ENCODE measurements at regions not wholly inside any gene's neighbourhood (a gene's known extent, or its start where the extent isn't known, plus 50 kb on each side); places are given as distances from the start of the nearest gene placed in this dataset.

DNA sequence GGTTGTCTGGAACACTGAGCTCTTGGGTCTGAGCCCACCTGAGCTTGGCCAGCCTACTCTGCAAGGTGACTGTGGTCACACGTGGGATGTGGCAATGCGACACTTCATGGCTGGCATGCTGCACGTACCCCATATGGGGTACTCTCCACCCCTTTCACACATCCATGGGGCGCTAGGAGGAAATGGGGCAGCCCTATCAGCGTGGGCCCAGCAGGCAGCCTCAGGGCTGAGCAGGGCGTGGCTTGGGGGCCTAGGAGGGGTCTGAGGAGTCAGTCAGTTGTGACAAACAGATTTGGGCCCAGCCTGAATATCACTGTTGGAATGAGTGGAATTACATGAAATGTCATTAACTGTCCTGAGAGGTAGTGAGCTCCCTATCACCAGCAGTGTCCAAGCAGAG lies 82.3 kb upstream of the LINGO1 start:
- Histone ChIP-seq H3K4me1 (no peaks in the 10 kb centered on the region), H3K9me3 (no peaks in the 10 kb centered on the region), H3K27ac (replicated peaks in 1 of 4) (no peak overlapping the region), H3K4me3 (no peak overlapping the region), H3K27me3 (peaks cover 0 to 34% (median 0%) of the 10 kb centered on the region in 4 donors), H3K36me3 (no peaks in the 10 kb centered on the region)
- no peak for DNase-seq (ENCODE audit: extremely low spot score)
- intact Hi-C loops (cut with DNase I) = no loop called here
- TF ChIP-seq POLR2AphosphoS5 (IDR thresholded peaks at IDR 0.05) (no peak), EP300 (IDR thresholded peaks at IDR 0.05) (no peak), POLR2A (IDR thresholded peaks at IDR 0.05; ENCODE audit: low read depth) (no peak)
- TF ChIP-seq, protein P1, sequence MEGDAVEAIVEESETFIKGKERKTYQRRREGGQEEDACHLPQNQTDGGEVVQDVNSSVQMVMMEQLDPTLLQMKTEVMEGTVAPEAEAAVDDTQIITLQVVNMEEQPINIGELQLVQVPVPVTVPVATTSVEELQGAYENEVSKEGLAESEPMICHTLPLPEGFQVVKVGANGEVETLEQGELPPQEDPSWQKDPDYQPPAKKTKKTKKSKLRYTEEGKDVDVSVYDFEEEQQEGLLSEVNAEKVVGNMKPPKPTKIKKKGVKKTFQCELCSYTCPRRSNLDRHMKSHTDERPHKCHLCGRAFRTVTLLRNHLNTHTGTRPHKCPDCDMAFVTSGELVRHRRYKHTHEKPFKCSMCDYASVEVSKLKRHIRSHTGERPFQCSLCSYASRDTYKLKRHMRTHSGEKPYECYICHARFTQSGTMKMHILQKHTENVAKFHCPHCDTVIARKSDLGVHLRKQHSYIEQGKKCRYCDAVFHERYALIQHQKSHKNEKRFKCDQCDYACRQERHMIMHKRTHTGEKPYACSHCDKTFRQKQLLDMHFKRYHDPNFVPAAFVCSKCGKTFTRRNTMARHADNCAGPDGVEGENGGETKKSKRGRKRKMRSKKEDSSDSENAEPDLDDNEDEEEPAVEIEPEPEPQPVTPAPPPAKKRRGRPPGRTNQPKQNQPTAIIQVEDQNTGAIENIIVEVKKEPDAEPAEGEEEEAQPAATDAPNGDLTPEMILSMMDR (IDR thresholded peaks at IDR 0.05) = no peak
- 51% methylated on average over 6 of the region's 6 CpGs for WGBS

DNA sequence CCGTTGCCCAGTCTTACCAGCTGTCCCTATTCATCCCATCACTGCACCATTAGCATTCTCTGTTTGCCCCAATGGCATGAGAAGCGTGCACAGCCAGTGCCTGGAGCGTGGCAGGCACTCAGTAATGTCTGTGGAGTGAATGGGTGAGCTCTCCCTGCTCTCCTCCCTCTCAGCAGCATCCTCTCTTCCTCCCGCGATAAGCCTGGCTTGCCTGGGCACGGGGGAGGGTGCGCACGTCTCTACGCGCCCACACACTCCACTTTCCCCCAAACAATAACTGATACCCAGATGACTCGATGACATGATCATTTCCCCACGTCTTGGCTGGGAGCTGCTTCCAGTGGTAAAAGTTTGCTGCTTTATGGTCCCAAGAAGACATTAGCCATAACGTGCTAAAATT lies 81.8 kb upstream of the LINGO1 start:
- no peaks in the 10 kb centered on the region for H3K9me3 ChIP-seq
- intact Hi-C loops (cut with DNase I) = no loop called here

DNA sequence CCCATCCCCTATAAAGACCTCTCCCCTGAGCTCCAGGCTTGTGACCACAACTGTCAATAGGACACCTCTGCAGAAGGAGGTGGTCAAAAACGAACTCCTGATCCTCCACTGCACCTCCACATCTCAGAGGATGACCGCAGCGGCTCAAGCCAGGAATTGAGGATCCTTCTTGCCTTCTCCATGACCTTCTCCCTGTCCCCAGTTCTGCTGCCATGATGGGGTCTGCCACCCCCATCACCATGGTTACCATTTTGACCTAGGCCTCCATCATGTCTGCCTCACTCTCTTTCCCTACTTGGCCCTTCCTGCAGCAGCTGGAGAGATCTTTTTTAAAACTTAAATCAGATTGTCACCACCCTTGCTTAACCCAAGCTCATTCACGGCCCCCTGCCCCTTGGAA lies 81.3 kb upstream of the LINGO1 start:
- Histone ChIP-seq H3K27me3 (peaks cover 0 to 34% (median 0%) of the 10 kb centered on the region in 4 donors), H3K36me3 (no peaks in the 10 kb centered on the region), H3K9me3 (no peaks in the 10 kb centered on the region), H3K27ac (replicated peaks in 1 of 4) (no peak overlapping the region), H3K4me1 (no peaks in the 10 kb centered on the region), H3K4me3 (no peak overlapping the region)
- 86% methylated on average over 4 of the region's 4 CpGs for WGBS
- no peak for DNase-seq (ENCODE audit: extremely low spot score)
- no peak for TF ChIP-seq EP300 (IDR thresholded peaks at IDR 0.05)
- no peak for TF ChIP-seq POLR2AphosphoS5 (IDR thresholded peaks at IDR 0.05)
- TF ChIP-seq, protein P1 (IDR thresholded peaks at IDR 0.05) = no peak
- no peak for TF ChIP-seq POLR2A (IDR thresholded peaks at IDR 0.05; ENCODE audit: low read depth)
- intact Hi-C loops (cut with DNase I) = no loop called here

More for the DNA sequence above, 81.8 kb upstream of the LINGO1 start:
- 75% methylated on average over 13 of the region's 13 CpGs for WGBS
- TF ChIP-seq EP300 (IDR thresholded peaks at IDR 0.05) = no peak
- TF ChIP-seq POLR2A (IDR thresholded peaks at IDR 0.05; ENCODE audit: low read depth) = no peak
- no peak overlapping the region for H3K4me3 ChIP-seq
- peaks cover 0 to 34% (median 0%) of the 10 kb centered on the region in 4 donors for H3K27me3 ChIP-seq
- no peak for DNase-seq (ENCODE audit: extremely low spot score)
- H3K27ac ChIP-seq (replicated peaks in 1 of 4) = no peak overlapping the region
- H3K36me3 ChIP-seq = no peaks in the 10 kb centered on the region
- H3K4me1 ChIP-seq = no peaks in the 10 kb centered on the region

DNA sequence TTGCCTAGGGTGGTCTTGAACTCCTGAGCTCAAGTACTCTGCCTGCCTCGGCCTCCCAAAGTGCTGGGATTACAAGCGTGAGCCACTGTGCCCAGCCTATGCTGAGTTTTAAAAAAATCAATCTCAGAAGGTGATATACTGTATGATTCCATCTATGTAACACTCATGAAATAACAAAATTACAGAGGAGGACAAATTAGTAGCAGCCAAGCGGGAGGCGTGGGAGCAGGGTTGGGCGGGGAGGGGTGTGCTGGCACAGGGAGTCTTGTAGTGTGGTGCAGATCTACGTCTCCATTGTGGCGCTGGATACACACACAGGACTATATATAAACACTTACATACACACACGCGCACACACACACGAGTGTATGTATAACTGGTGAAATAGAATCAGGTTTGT lies 80.6 kb upstream of the LINGO1 start:
- intact Hi-C loops (cut with DNase I) = no loop called here
- WGBS = 83% methylated on average over 10 of the region's 10 CpGs
- no peak overlapping the region for H3K4me3 ChIP-seq
- no peak overlapping the region for H3K27ac ChIP-seq (replicated peaks in 1 of 4)
- no peaks in the 10 kb centered on the region for H3K4me1 ChIP-seq
- no peaks in the 10 kb centered on the region for H3K9me3 ChIP-seq
- H3K27me3 ChIP-seq = peaks cover 0 to 35% (median 0%) of the 10 kb centered on the region in 4 donors
- no peak for DNase-seq (ENCODE audit: extremely low spot score)
- H3K36me3 ChIP-seq = no peaks in the 10 kb centered on the region
- TF ChIP-seq, protein P1 (IDR thresholded peaks at IDR 0.05) = no peak
- TF ChIP-seq EP300 (IDR thresholded peaks at IDR 0.05) = no peak
- no peak for TF ChIP-seq POLR2A (IDR thresholded peaks at IDR 0.05; ENCODE audit: low read depth)
- TF ChIP-seq POLR2AphosphoS5 (IDR thresholded peaks at IDR 0.05) = no peak

DNA sequence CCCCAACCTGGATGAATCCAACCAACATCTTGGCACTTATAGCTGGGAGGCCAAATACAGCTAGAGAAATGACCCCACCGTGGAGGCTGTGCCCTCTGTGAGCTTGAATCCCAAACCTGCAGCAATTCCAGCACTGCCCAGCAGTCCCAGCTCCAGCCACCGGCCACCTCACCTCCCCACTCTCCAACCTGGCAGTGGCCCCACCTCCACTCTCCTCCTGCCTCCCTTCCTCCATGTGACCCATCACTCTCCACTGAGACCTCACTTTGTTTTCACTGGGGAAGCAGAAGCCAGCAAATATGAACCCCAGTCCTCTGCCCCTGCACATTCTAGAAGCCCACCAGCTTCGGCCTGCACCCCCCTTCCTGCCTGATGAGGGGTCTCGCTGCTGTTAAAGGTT lies 79.7 kb upstream of the LINGO1 start:
- Histone ChIP-seq H3K27me3 (peaks cover 0 to 38% (median 0%) of the 10 kb centered on the region in 4 donors), H3K9me3 (no peaks in the 10 kb centered on the region), H3K4me3 (no peak overlapping the region), H3K36me3 (no peaks in the 10 kb centered on the region), H3K4me1 (no peaks in the 10 kb centered on the region), H3K27ac (replicated peaks in 1 of 4) (no peak overlapping the region)
- WGBS = 62% methylated on average over 4 of the region's 4 CpGs
- intact Hi-C loops (cut with DNase I) = no loop called here
- no peak for DNase-seq (ENCODE audit: extremely low spot score)
- TF ChIP-seq POLR2A (IDR thresholded peaks at IDR 0.05; ENCODE audit: low read depth) (no peak), EP300 (IDR thresholded peaks at IDR 0.05) (no peak), POLR2AphosphoS5 (IDR thresholded peaks at IDR 0.05) (no peak)
- TF ChIP-seq, protein P1 (IDR thresholded peaks at IDR 0.05) = no peak
